ENCODE measurements at regions not wholly inside any gene's neighbourhood (a gene's known extent, or its start where the extent isn't known, plus 50 kb on each side); places are given as distances from the start of the nearest gene placed in this dataset.

DNA sequence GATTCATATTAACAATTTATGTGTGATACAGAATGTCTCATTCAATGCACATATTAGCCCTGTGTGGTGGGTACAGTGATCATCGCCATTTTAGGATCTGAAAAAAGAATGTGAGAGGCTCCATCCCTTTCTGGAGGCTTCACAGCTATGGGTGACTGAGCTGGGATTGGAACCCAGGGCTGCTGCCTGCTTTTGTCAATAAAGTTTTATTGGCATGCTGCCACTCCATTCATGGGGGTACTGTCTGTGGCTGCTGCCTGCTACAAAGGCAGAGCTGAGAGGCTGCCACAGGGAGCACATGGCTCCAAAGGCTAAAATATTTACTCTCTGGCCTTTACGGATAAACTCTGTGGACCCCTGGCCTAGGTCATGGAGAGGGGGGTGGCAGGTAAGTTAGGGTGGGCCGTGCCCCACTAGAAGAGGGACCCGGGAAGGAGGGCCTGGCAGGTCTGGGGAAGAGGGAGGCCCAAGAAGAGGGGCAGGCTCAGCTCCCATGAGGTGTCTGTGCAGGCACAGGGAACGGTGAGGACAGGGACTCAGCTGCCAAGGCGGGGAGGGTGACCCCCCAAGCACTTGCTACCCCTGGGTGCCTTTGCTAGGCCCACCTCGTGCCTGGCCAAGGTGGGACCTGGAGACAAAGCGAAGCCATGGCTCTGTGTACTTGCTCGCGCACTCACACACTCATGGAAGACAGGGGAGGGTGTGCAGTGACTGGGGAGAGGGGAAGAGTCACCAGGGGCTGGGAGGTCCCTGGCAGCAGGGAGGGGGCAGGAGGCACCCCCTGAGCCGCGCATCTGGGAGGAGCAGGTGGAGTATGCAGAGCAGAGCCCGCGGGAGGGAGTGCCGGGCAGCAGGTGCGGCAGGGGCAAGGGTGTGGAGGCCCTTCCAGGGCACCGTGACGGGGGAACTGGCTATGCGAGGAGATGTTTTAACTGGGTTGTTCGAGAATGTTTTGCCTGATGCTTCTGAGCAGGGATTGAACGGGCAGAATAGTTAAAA is 335.3 kb downstream of the CTTN start:
- DNase-seq: no peak

- no peak for DNase-seq
These were observed 336.1 kb downstream of the CTTN start for GRCh38 chr11:70734379-70734778.

- no peak for DNase-seq
These were observed 336.6 kb downstream of the CTTN start for GRCh38 chr11:70734911-70735310.

- DNase-seq: no peak
These were observed 337.6 kb downstream of the CTTN start for GRCh38 chr11:70735976-70736375.

GRCh38 chr11:70736461-70736860 is 338.1 kb downstream of the CTTN start:
- DNase-seq: no peak

DNA sequence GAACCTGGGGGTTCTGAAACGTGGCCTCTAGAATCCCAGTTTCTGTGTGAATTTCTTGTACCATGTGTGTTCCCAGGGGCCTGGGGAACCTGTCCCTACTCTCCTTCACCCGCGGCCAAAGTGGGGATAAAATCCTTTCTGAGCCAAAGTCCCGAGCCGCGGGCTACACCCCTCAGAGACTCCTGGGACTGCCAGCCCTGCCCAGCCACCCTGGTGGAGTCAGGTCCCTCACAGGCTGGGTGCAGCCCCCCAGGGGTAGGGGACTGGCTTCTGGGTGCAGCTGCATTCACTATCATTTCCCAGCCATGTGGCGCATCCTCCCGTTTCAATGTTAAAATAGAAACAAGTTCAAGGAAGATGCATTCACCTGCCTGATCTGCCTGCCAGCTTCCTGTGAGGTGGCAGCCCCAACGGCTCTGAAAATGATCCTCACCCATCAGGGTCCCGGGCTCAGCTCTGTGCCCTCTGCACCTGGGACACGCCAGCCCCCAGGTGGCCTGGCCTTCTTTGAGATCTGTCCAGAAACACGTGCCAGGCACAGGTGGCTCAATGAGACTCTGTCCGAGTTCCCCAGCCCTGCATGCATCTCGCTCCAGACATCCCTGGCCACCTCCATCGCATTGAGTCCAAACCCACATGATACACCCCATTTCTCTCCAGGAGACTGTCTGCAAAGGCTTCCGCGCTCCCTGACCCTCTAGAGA is 338.8 kb downstream of the CTTN start:
- no peak for DNase-seq

- DNase-seq: no peak
These were observed 339.7 kb downstream of the CTTN start for GRCh38 chr11:70737816-70738630.

GRCh38 chr11:70738661-70739060 is 340.3 kb downstream of the CTTN start:
- DNase-seq: no peak

- DNase-seq: no peak
These were observed 340.8 kb downstream of the CTTN start for GRCh38 chr11:70739091-70739490.

DNA sequence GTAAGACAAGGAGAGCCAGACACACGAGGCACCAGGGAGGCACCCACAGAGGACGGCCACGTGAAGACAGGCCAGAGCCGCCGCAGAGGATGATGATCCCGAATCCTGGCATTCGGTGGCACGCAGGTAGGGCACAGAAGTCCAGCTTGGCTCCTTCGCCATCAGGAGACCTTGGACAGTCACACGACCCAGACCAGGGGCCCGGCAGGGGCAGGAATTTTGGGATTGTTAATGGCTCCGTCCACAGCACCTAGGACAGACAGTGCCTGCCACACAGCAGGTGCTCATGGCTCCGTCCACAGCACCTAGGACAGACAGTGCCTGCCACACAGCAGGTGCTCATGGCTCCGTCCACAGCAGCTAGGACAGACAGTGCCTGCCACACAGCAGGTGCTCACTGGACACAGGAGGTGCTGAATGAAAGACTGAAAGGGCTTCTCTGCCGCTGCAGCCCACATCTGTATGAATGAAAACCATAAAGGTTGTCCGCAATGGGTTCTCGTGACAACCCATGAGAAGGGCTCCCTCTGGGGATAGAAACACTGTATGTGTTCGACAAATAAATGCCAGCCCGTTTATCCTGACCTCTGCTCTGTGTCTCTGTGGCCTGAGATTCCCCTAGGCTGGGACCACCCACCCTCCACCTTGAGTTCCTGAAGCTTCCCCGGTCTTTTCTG is 341.6 kb downstream of the CTTN start:
- DNase-seq: no peak

GRCh38 chr11:70740488-70740851 is 342.1 kb downstream of the CTTN start:
- no peak for DNase-seq

GRCh38 chr11:70741085-70741484 is 342.8 kb downstream of the CTTN start:
- DNase-seq: no peak

DNA sequence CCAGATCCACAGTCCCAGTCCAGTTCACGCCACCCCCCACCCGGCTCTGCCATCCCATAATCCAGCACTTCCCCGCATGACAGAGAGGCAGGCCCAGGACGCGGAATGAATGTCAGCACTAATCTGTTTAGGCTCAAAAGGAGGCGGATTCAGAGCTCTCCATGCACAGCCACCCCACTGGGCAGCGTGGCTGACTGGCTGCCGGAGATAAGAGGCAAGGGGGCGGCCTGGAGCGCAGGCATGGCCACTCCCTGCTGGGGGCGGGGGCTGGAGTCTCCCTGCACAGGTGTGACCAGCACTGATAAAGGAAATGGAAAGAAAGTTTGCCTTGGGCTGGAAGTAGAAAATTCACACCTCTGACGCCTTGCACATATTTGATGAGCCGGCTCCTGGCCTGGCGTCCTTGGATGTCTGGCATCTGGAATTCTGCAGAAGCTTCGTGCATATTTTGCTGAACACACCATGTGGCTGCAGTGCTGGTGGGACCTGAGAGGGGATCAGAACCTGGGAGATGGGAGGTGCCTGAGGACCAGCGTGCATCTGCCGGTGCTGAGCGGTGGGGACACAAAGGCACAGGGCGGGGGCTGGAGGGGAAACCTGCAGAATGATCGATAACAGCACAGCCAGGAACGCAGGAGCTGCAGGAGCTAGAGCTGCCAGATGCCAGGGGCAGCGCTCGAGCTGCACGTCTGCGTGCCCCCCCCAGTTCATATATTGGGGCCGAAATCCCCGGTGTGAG is 344.4 kb downstream of the CTTN start:
- no peak for DNase-seq

GRCh38 chr11:70743329-70743728 is 345.0 kb downstream of the CTTN start:
- DNase-seq: no peak

- DNase-seq: no peak
These were observed 345.6 kb downstream of the CTTN start for GRCh38 chr11:70743941-70744351.

GRCh38 chr11:70744396-70745185 is 346.3 kb downstream of the CTTN start:
- DNase-seq: no peak

DNA sequence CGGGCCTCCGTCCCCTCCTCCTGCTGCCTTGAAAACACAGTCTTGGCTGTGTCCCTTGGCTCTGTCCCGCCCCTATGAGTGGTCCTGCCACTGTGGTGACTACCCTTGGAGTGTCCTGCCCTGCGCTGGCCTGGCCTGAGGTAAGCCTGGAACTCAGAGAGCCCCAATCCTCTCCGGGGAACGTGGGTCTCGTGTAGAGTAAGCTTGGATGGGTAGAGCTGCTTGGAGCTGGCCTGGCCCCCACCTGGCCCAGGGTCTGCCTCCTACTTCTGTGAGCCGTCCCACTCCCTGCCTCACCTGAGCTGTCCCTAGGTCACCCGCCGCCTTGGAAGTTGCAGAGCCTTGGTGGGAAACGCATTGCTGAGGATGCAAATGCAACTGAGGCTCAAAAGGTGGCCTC is 347.1 kb downstream of the CTTN start:
- DNase-seq: no peak

- no peak for DNase-seq
These were observed 347.6 kb downstream of the CTTN start for GRCh38 chr11:70745941-70746340.

DNA sequence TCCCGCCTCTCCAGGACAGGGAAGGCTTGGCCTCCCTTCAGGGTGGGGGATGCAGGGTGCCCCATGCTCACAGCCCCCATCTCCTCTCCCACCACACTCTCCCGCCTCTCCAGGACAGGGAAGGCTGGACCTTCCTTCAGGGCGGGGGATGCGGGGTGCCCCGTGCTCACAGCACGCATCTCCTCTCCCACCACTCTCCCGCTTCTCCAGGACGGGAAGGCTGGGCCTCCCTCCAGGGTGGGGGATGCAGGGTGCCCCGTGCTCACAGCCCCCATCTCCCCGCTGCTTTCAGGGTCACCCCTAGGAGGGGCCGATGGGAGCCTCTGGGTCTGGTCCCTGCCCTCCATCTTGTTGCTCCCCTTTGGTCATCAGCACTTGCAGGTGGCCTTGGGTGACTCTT is 348.0 kb downstream of the CTTN start:
- DNase-seq: no peak

DNA sequence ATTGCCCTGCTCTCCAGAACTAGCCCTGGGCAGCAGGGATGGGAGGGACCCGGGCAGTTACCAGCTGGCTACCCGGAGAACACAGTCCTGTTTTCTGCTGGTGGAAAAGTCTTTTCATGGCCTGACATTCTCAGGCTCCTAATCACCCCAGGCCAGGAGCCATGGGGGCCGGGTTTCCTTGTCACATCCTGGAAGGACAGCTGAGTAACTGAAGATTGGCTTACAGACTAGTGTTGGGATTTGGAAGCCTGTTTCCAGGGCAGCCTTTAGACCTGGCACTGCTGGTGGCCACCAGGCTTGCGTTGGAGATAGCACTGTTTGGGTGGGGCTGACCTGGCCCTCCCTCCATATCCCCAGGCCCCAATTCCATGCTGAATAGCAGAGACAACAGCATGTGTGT is 349.0 kb downstream of the CTTN start:
- DNase-seq: no peak

DNA sequence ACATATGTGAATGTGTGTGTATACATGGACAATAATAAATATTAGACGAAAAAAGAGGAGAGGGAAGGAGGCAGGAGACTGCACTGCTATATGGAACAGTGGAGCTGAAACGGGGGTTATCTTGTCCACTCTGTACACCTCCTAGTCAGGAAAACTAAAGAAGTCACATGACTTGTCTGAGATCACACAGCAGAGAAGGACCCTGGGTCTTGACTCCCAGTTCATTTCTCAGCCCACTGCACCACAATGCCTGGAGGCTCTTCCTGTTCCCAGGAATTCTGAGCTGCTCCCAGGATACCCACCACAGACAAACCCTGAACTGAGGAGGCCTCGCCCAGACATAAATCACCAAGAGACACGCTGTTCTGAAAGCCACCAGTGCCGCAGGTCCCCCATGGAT is 349.6 kb downstream of the CTTN start:
- no peak for DNase-seq
